Calu3 (cell line): ENCODE measurements at regions not wholly inside any gene's neighbourhood (a gene's known extent, or its start where the extent isn't known, plus 50 kb on each side); places are given as distances from the start of the nearest gene placed in this dataset.

ENCODE experiments used
- BruUV-seq: library from RNA; stranded (reverse); fragments of 400-500 nt; replicated peaks from 2 replicates; lab custom pipeline; 2021; lab: Mats Ljungman, UMichigan
- CTCF ChIA-PET: fragments of 300-600 bp; sonication (Branson Sonifier 250); formaldehyde crosslinking; loops from one replicate; lab custom pipeline; 2022; ENCODE audit warnings: antibody characterized with exemption; lab: Charles Lee
- DNase-seq: peaks from one replicate; pipeline ENCODE4 v3.0.0; 2022
- H3K27ac Mint-ChIP-seq: one replicate; pipeline ENCODE4 v1.8.0; 2022; ENCODE audit warnings: mixed read lengths; ENCODE audit not compliant: unreplicated experiment
- H3K27me3 Mint-ChIP-seq: one replicate; pipeline ENCODE4 v1.8.0; 2022; ENCODE audit warnings: mixed read lengths; ENCODE audit not compliant: unreplicated experiment
- H3K36me3 Mint-ChIP-seq: one replicate; pipeline ENCODE4 v1.8.0; 2022; ENCODE audit warnings: mild to moderate bottlenecking, moderate library complexity, mixed read lengths; ENCODE audit not compliant: insufficient read depth, unreplicated experiment
- H3K4me1 Mint-ChIP-seq: one replicate; pipeline ENCODE4 v1.8.0; 2022; ENCODE audit warnings: mild to moderate bottlenecking, low read depth, mixed read lengths; ENCODE audit not compliant: unreplicated experiment
- H3K4me3 Mint-ChIP-seq: one replicate; pipeline ENCODE4 v1.8.0; 2022; ENCODE audit warnings: mild to moderate bottlenecking, low read depth, moderate library complexity, mixed read lengths; ENCODE audit not compliant: unreplicated experiment
- H3K9me3 Mint-ChIP-seq: one replicate; pipeline ENCODE4 v1.8.0; 2022; ENCODE audit warnings: low read depth, mixed read lengths; ENCODE audit not compliant: unreplicated experiment
- CTCF ChIP-seq: fragments of 200-600 bp; IDR thresholded peaks from one replicate; pipeline ENCODE4 v1.8.0; 2022; ENCODE audit warnings: antibody characterized with exemption; ENCODE audit not compliant: unreplicated experiment
- intact Hi-C: fragments of 100-400 bp; cut with micrococcal nuclease; formaldehyde crosslinking; loops from one replicate; pipeline ENCODE4 v1.10.0; 2022; ENCODE audit not compliant: unreplicated experiment

GRCh38 chr3:99483841-99484240 lies 154.6 kb upstream of the COL8A1 start:
- Mint-ChIP-seq H3K4me1 (peaks cover 10% of the 10 kb centered on the region), H3K27ac (no peak overlapping the region), H3K36me3 (no peaks in the 10 kb centered on the region), H3K9me3 (peaks cover 9% of the 10 kb centered on the region), H3K4me3 (no peak overlapping the region), H3K27me3 (no peaks in the 10 kb centered on the region)
- BruUV-seq = no TSS peak
- CTCF ChIA-PET = interaction anchor here (0.6 kb wide), 1 partner anchor 18 kb away, joined by 3 read pairs; no protein-coding TSS in a partner anchor
- intact Hi-C loops = no loop called here
- DNase-seq = no peak
- no peak for TF ChIP-seq CTCF

DNA sequence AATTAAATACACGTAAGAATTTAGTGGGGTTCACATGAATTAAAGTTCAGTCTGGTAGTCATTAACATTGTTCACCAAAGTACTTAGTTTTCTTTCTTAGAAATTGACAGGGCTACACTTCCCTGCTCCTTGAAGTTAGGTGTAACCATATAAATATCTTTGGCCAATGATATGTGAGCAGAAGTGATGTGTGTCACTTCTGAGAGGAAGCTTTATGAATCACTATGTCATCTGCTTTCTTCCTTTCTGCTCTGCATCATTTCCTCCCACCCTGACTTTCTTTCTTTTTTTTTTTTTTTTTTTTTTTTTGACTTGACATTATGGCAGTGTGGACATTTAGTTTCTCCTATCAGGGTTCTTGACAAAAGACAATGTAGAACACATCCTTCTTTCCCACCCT lies 156.2 kb upstream of the COL8A1 start:
- H3K27me3 Mint-ChIP-seq = no peaks in the 10 kb centered on the region
- no peak for DNase-seq
- H3K9me3 Mint-ChIP-seq = no peaks in the 10 kb centered on the region
- CTCF ChIA-PET = interaction anchor here (0.7 kb wide), 1 partner anchor 201 kb away, joined by 11 read pairs; no protein-coding TSS in a partner anchor
- H3K4me3 Mint-ChIP-seq = no peak overlapping the region
- H3K4me1 Mint-ChIP-seq = peaks cover 10% of the 10 kb centered on the region
- H3K27ac Mint-ChIP-seq = no peak overlapping the region
- BruUV-seq = no TSS peak
- intact Hi-C loops = no loop called here
- no peak for TF ChIP-seq CTCF
- H3K36me3 Mint-ChIP-seq = no peaks in the 10 kb centered on the region

DNA sequence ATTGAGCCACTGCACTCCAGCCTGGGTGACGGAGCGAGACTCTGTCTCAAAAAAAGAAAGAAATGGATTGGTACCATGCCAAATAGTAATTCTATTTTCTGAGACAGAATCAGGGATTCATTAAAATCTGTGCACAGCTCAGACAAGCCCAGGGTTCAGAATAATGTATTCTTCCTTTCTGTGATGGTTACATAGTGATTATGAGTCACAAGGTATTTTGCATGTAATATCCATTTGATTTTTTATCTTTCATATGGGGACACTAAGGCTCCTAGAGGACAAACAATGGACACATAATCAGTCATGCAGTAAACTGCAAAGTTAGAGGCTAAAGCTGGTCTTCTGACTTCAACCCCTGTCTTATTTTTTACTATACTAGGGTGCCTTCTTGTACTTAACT lies 156.8 kb upstream of the COL8A1 start:
- peaks cover 10% of the 10 kb centered on the region for H3K4me1 Mint-ChIP-seq
- no peak for DNase-seq
- H3K9me3 Mint-ChIP-seq = no peaks in the 10 kb centered on the region
- H3K36me3 Mint-ChIP-seq = no peaks in the 10 kb centered on the region
- no TSS peak for BruUV-seq
- no peaks in the 10 kb centered on the region for H3K27me3 Mint-ChIP-seq
- no peak overlapping the region for H3K4me3 Mint-ChIP-seq
- TF ChIP-seq CTCF = no peak
- H3K27ac Mint-ChIP-seq = no peak overlapping the region
- intact Hi-C loops = no loop called here
- CTCF ChIA-PET = interaction anchor here (0.7 kb wide), 1 partner anchor 200 kb away, joined by 11 read pairs; no protein-coding TSS in a partner anchor

DNA sequence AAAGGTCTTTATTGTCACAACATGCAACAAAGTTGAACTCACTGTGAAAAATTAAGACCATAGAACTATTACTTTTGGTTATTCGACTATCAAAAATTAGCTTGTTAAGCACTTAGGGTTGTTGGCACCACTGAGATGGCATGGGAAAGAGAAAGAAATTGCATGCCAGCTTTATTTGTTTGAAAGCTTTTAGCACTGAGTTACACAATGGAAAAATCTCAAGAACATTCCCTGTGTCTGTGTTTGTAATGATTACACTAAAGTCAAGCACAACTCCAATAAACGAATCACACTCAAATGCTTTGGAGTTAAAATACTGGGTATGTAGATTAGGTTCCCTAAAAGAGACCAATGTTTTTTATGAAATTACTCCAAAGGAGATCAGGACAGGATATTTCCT lies 158.6 kb upstream of the COL8A1 start:
- CTCF ChIA-PET = no interaction called here
- Mint-ChIP-seq H3K9me3 (no peaks in the 10 kb centered on the region), H3K36me3 (no peaks in the 10 kb centered on the region), H3K4me3 (no peak overlapping the region), H3K27ac (no peak overlapping the region), H3K4me1 (peaks cover 10% of the 10 kb centered on the region), H3K27me3 (no peaks in the 10 kb centered on the region)
- DNase-seq = no peak
- no peak for TF ChIP-seq CTCF
- BruUV-seq = no TSS peak
- intact Hi-C loops = no loop called here
